K562 (cell line): ENCODE measurements at regions not wholly inside any gene's neighbourhood (a gene's known extent, or its start where the extent isn't known, plus 50 kb on each side); places are given as distances from the start of the nearest gene placed in this dataset.

ENCODE experiments used
- ATAC-seq: fragments of 200-7000 bp; cut with Tn5 transposase; 3 replicates; pipeline ENCODE4 v1.9.1; 2020; ENCODE audit warnings: moderate library complexity
- BruUV-seq: library from RNA; stranded (reverse); fragments of 400-500 nt; replicated peaks from 2 replicates; lab custom pipeline; 2021; lab: Mats Ljungman, UMichigan
- CTCF ChIA-PET: fragments of 300-600 bp; formaldehyde crosslinking; extraction: SDS; loops from one replicate; lab custom pipeline; 2021; ENCODE audit warnings: low intra/inter-chr PET ratio; lab: Yijun Ruan, JAX
- POLR2A ChIA-PET: fragments of 300-600, 350-650 bp; sonication (Branson Sonifier 250); formaldehyde crosslinking; extraction: SDS; loops from one replicate; lab custom pipeline; 2021; ENCODE audit warnings: antibody characterized with exemption, inconsistent platforms; lab: Yijun Ruan, JAX
- DNase-seq, 4 experiments: peaks; one replicate each; pipeline versions ENCODE4 v3.0.0 to v3.0.0-alpha.2; 2011 to 2018; ENCODE audit warnings: low spot score in 3 of 4, mixed read lengths in 3 of 4; ENCODE audit errors: extremely low read depth in 1 of 4
- FAIRE-seq: peaks from 2 replicates; lab custom pipeline; 2011; peaks lifted over from hg19 to GRCh38; lab: Jason Lieb, UNC
- H2AFZ ChIP-seq: 2 replicates; pipeline ENCODE4 v1.6.0; 2011; ENCODE audit warnings: low read depth, low read length, control low read depth, inconsistent platforms
- H3K27ac ChIP-seq: fragments of 200-600 bp; 3 replicates; pipeline ENCODE4 v1.8.0; 2011; ENCODE audit warnings: low read depth, mild to moderate bottlenecking, control low read depth, inconsistent platforms, low read length, moderate library complexity, mixed read lengths; ENCODE audit errors: extremely low read depth
- H3K27me3 ChIP-seq, 2 experiments: fragments of 300-600 bp in 1 of 2; 2 replicates in 1 of 2; 3 replicates in 1 of 2; pipeline versions ENCODE4 v1.6.0 to v1.8.0; 2011; ENCODE audit warnings: inconsistent platforms in 2 of 2, low read length in 2 of 2, mild to moderate bottlenecking in 1 of 2, mixed read lengths in 1 of 2, moderate library complexity in 1 of 2; ENCODE audit not compliant: control insufficient read depth in 2 of 2, insufficient read depth in 2 of 2
- H3K36me3 ChIP-seq: fragments of 300-600 bp; 3 replicates; pipeline ENCODE4 v1.8.0; 2011; ENCODE audit warnings: mild to moderate bottlenecking, low read length, inconsistent platforms; ENCODE audit not compliant: control insufficient read depth, insufficient read depth
- H3K4me1 ChIP-seq, 2 experiments: fragments of 200-600 bp in 1 of 2; replicated peaks in 1 of 2; 2 replicates in 1 of 2; 3 replicates in 1 of 2; pipeline versions ENCODE4 v1.5.1 to v1.8.0; 2011; ENCODE audit warnings: inconsistent platforms in 2 of 2, low read length in 2 of 2, mild to moderate bottlenecking in 1 of 2, mixed read lengths in 1 of 2, moderate library complexity in 1 of 2; ENCODE audit not compliant: control insufficient read depth in 2 of 2, insufficient read depth in 2 of 2
- H3K4me2 ChIP-seq: 2 replicates; pipeline ENCODE4 v1.6.1; 2011; ENCODE audit warnings: low read length, control low read depth, inconsistent platforms, mixed read lengths; ENCODE audit not compliant: insufficient read depth
- H3K4me3 ChIP-seq: fragments of 200-600 bp; sonication (generic), shearing (Covaris generic); 2 replicates; pipeline ENCODE4 v1.5.1; 2016; ENCODE audit warnings: control low read depth, inconsistent platforms
- H3K79me2 ChIP-seq: fragments of 200-600 bp; 3 replicates; pipeline ENCODE4 v1.8.0; 2011; ENCODE audit warnings: low read length, inconsistent platforms; ENCODE audit not compliant: control insufficient read depth, insufficient read depth
- H3K9ac ChIP-seq, 2 experiments: 2 replicates each; pipeline versions ENCODE4 v1.6.0 to v1.6.1; 2011; ENCODE audit warnings: low read depth in 2 of 2, low read length in 2 of 2, control low read depth in 1 of 2, inconsistent platforms in 1 of 2, mild to moderate bottlenecking in 1 of 2, mixed read lengths in 1 of 2; ENCODE audit not compliant: insufficient read depth in 1 of 2
- H3K9me1 ChIP-seq: one replicate; pipeline ENCODE4 v1.6.0; 2011; ENCODE audit warnings: inconsistent platforms, mild to moderate bottlenecking, low read length, moderate library complexity; ENCODE audit not compliant: control insufficient read depth, insufficient read depth
- H3K9me3 ChIP-seq: replicated peaks from 2 replicates; pipeline ENCODE4 v1.5.1; 2011; ENCODE audit warnings: low read depth, low read length, inconsistent platforms; ENCODE audit not compliant: control insufficient read depth, insufficient read depth
- H4K20me1 ChIP-seq: replicated peaks from 2 replicates; pipeline ENCODE4 v1.6.1; 2011; ENCODE audit warnings: low read length, inconsistent platforms, mixed read lengths; ENCODE audit not compliant: control insufficient read depth, insufficient read depth
- BCOR ChIP-seq: fragments of 450-650 bp; IDR thresholded peaks from 2 replicates; pipeline ENCODE4 v1.6.1; 2016
- BRF2 ChIP-seq: IDR thresholded peaks from 3 replicates; pipeline ENCODE4 v1.6.1; 2011; ENCODE audit warnings: borderline replicate concordance, mild to moderate bottlenecking; ENCODE audit not compliant: insufficient read length, insufficient read depth
- DACH1 ChIP-seq: fragments of 450-650 bp; IDR thresholded peaks from 2 replicates; pipeline ENCODE4 v1.6.1; 2018; ENCODE audit not compliant: partially characterized antibody
- EHMT2 ChIP-seq: fragments of 450-650 bp; IDR thresholded peaks from 2 replicates; pipeline ENCODE4 v1.6.1; 2018; ENCODE audit warnings: antibody characterized with exemption
- EZH2 ChIP-seq: IDR thresholded peaks from 2 replicates; pipeline ENCODE4 v1.6.1; 2012; ENCODE audit warnings: low read depth, mild to moderate bottlenecking, inconsistent platforms, low read length, borderline replicate concordance
- HDAC8 ChIP-seq: fragments of 450-650 bp; IDR thresholded peaks from 2 replicates; pipeline ENCODE4 v1.6.1; 2016; ENCODE audit warnings: mild to moderate bottlenecking, missing genetic modification characterization, moderate library complexity, missing compliant biosample characterization
- HNRNPK ChIP-seq: fragments of 200-400 bp; formaldehyde crosslinking; IDR thresholded peaks from one replicate; pipeline ENCODE4 v1.6.1; 2018; ENCODE audit warnings: mild to moderate bottlenecking, low read depth, low read length; ENCODE audit not compliant: poor library complexity, severe bottlenecking
- RBBP5 ChIP-seq: fragments of 200-600 bp; sonication (generic); IDR thresholded peaks from 2 replicates; pipeline ENCODE4 v1.6.1; 2012; ENCODE audit warnings: borderline replicate concordance, mild to moderate bottlenecking, low read length, control low read depth, inconsistent platforms; ENCODE audit not compliant: insufficient read depth, poor library complexity, severe bottlenecking
- ZNF140 ChIP-seq: fragments of 250-450 bp; sonication (Bioruptor Pico); IDR thresholded peaks from 2 replicates; pipeline ENCODE4 v1.8.0; 2021; ENCODE audit warnings: moderate library complexity, mild to moderate bottlenecking, inconsistent platforms
- ZNF239 ChIP-seq: fragments of 250-450 bp; sonication (Bioruptor Pico); IDR thresholded peaks from 2 replicates; pipeline ENCODE4 v1.4.0; 2020; ENCODE audit warnings: mild to moderate bottlenecking
- ZNF277 ChIP-seq: fragments of 250-450 bp; sonication (Bioruptor Pico); IDR thresholded peaks from 2 replicates; pipeline ENCODE4 v1.8.0; 2022; ENCODE audit warnings: inconsistent platforms, mild to moderate bottlenecking, moderate library complexity, borderline replicate concordance
- ZNF282 ChIP-seq: sonication (generic); formaldehyde crosslinking; IDR thresholded peaks from 2 replicates; pipeline ENCODE4 v1.8.1; 2023; ENCODE audit warnings: missing genetic modification reagents
- ZNF766 ChIP-seq: fragments of 200-800 bp; sonication (Bioruptor generic); conservative IDR thresholded peaks from 2 replicates; pipeline ENCODE4 v1.6.1; 2016; ENCODE audit warnings: missing genetic modification characterization, missing compliant biosample characterization
- WGBS: fragments of 100-300 bp; shearing (Covaris generic); methylation state at CpG from one replicate; pipeline ENCODE4 v1.1.6; 2016; ENCODE audit warnings: low coverage, mixed read lengths; ENCODE audit not compliant: insufficient coverage; ENCODE audit errors: missing lambda C conversion rate; 5-methylcytosine and 5-hydroxymethylcytosine counted together
- in situ Hi-C: fragments of 300-500 bp; cut with MboI; formaldehyde crosslinking; loops from 4 replicates; pipeline ENCODE4 v1.15.0; 2018; ENCODE audit warnings: inconsistent platforms, mixed read lengths
- intact Hi-C: fragments of 100-400 bp; cut with micrococcal nuclease; formaldehyde crosslinking; loops from 2 replicates; pipeline ENCODE4 v1.14.2; 2022

- CTCF ChIA-PET: no interaction called here
- H3K4me2 ChIP-seq: no peak overlapping the region
- no peaks in the 10 kb centered on the region for H3K27me3 ChIP-seq
- POLR2A ChIA-PET: no interaction called here
- H4K20me1 ChIP-seq: no peaks in the 10 kb centered on the region
- intact Hi-C loops (no loop called here), in situ Hi-C loops (no loop called here)
- H3K9me1 ChIP-seq: no peaks in the 10 kb centered on the region
- BruUV-seq: no TSS peak
- no peaks in the 10 kb centered on the region for H3K79me2 ChIP-seq
- WGBS: 0% methylated on average over 7 of the region's 7 CpGs
- no peak overlapping the region for H3K4me3 ChIP-seq
- DNase-seq (no peak), ATAC-seq (no peak), FAIRE-seq (no peak)
- no peak overlapping the region for H3K27ac ChIP-seq
- H3K9me3 ChIP-seq: no peaks in the 10 kb centered on the region
- H3K9ac ChIP-seq: no peak overlapping the region
- H3K4me1 ChIP-seq: no peaks in the 10 kb centered on the region
- no peaks in the 10 kb centered on the region for H3K36me3 ChIP-seq
- H2AFZ ChIP-seq: no peak overlapping the region
- no peak for TF ChIP-seq BRF2
- TF ChIP-seq HDAC8 (tag): no peak
- no peak for TF ChIP-seq HNRNPK
- TF ChIP-seq EHMT2: no peak
- no peak for TF ChIP-seq ZNF277 (CRISPR knock-in tag)
- TF ChIP-seq ZNF239: no peak
- TF ChIP-seq RBBP5: no peak
- no peak for TF ChIP-seq ZNF282 (CRISPR knock-in tag)
- TF ChIP-seq ZNF140: no peak
- TF ChIP-seq EZH2: no peak
- no peak for TF ChIP-seq DACH1
- TF ChIP-seq BCOR: no peak
- TF ChIP-seq ZNF766 (CRISPR knock-in tag): no peak
Observed at GRCh38 chr12:88644946-88645702, 64.9 kb upstream of the KITLG start.
